ENCODE measurements at regions not wholly inside any gene's neighbourhood (a gene's known extent, or its start where the extent isn't known, plus 50 kb on each side); places are given as distances from the start of the nearest gene placed in this dataset.

GRCh38 chr11:105202844-105203548 is 63.4 kb upstream of the CARD18 start:
- DNase-seq (ENCODE audit: low read depth, low spot score) = no peak
- Histone ChIP-seq H3K36me3 (ENCODE audit: control insufficient read depth, insufficient read depth, low read length) (no peaks in the 10 kb centered on the region), H3K27ac (ENCODE audit: low read length) (no peak overlapping the region), H3K27me3 (ENCODE audit: control insufficient read depth, insufficient read depth, low read length) (no peaks in the 10 kb centered on the region), H3K4me1 (ENCODE audit: control insufficient read depth, insufficient read depth, low read length) (no peaks in the 10 kb centered on the region), H3K4me3 (ENCODE audit: low read length) (no peak overlapping the region), H3K9me3 (ENCODE audit: control insufficient read depth, insufficient read depth, low read length) (no peaks in the 10 kb centered on the region)
- no CpG with 5 or more reads among the region's 3 CpGs for WGBS (ENCODE audit: insufficient coverage, insufficient read length)

GRCh38 chr11:105202422-105202821 is 62.9 kb upstream of the CARD18 start:
- DNase-seq (ENCODE audit: low read depth, low spot score) = no peak
- H3K4me1 ChIP-seq (ENCODE audit: control insufficient read depth, insufficient read depth, low read length) = no peaks in the 10 kb centered on the region

GRCh38 chr11:105201166-105201565 is 61.6 kb upstream of the CARD18 start:
- H3K36me3 ChIP-seq (ENCODE audit: control insufficient read depth, insufficient read depth, low read length) = no peaks in the 10 kb centered on the region
- H3K9me3 ChIP-seq (ENCODE audit: control insufficient read depth, insufficient read depth, low read length) = no peaks in the 10 kb centered on the region
- no peak overlapping the region for H3K4me3 ChIP-seq (ENCODE audit: low read length)
- H3K27ac ChIP-seq (ENCODE audit: low read length) = no peak overlapping the region
- H3K27me3 ChIP-seq (ENCODE audit: control insufficient read depth, insufficient read depth, low read length) = no peaks in the 10 kb centered on the region
- no peaks in the 10 kb centered on the region for H3K4me1 ChIP-seq (ENCODE audit: control insufficient read depth, insufficient read depth, low read length)
- no peak for DNase-seq (ENCODE audit: low read depth, low spot score)
- no CpG with 5 or more reads among the region's 5 CpGs for WGBS (ENCODE audit: insufficient coverage, insufficient read length)

More at GRCh38 chr11:105202422-105202821, 62.9 kb upstream of the CARD18 start:
- Histone ChIP-seq H3K9me3 (ENCODE audit: control insufficient read depth, insufficient read depth, low read length) (no peaks in the 10 kb centered on the region), H3K4me3 (ENCODE audit: low read length) (no peak overlapping the region), H3K36me3 (ENCODE audit: control insufficient read depth, insufficient read depth, low read length) (no peaks in the 10 kb centered on the region), H3K27ac (ENCODE audit: low read length) (no peak overlapping the region), H3K27me3 (ENCODE audit: control insufficient read depth, insufficient read depth, low read length) (no peaks in the 10 kb centered on the region)
- no CpG with 5 or more reads among the region's 4 CpGs for WGBS (ENCODE audit: insufficient coverage, insufficient read length)

GRCh38 chr11:105197071-105197815 is 57.7 kb upstream of the CARD18 start:
- Histone ChIP-seq H3K36me3 (ENCODE audit: control insufficient read depth, insufficient read depth, low read length) (no peaks in the 10 kb centered on the region), H3K9me3 (ENCODE audit: control insufficient read depth, insufficient read depth, low read length) (no peaks in the 10 kb centered on the region), H3K27me3 (ENCODE audit: control insufficient read depth, insufficient read depth, low read length) (no peaks in the 10 kb centered on the region), H3K4me1 (ENCODE audit: control insufficient read depth, insufficient read depth, low read length) (no peaks in the 10 kb centered on the region), H3K27ac (ENCODE audit: low read length) (no peak overlapping the region), H3K4me3 (ENCODE audit: low read length) (no peak overlapping the region)
- no peak for DNase-seq (ENCODE audit: low read depth, low spot score)
- WGBS (ENCODE audit: insufficient coverage, insufficient read length) = no CpG with 5 or more reads among the region's 6 CpGs

GRCh38 chr11:105193260-105193659 is 53.7 kb upstream of the CARD18 start:
- H3K27me3 ChIP-seq (ENCODE audit: control insufficient read depth, insufficient read depth, low read length) = no peaks in the 10 kb centered on the region
- no peaks in the 10 kb centered on the region for H3K4me1 ChIP-seq (ENCODE audit: control insufficient read depth, insufficient read depth, low read length)
- no peak for DNase-seq (ENCODE audit: low read depth, low spot score)
- WGBS (ENCODE audit: insufficient coverage, insufficient read length) = no CpG with 5 or more reads among the region's 2 CpGs
- no peaks in the 10 kb centered on the region for H3K36me3 ChIP-seq (ENCODE audit: control insufficient read depth, insufficient read depth, low read length)
- no peak overlapping the region for H3K27ac ChIP-seq (ENCODE audit: low read length)
- H3K9me3 ChIP-seq (ENCODE audit: control insufficient read depth, insufficient read depth, low read length) = no peaks in the 10 kb centered on the region
- no peak overlapping the region for H3K4me3 ChIP-seq (ENCODE audit: low read length)

GRCh38 chr11:105192115-105192514 is 52.5 kb upstream of the CARD18 start:
- Histone ChIP-seq H3K9me3 (ENCODE audit: control insufficient read depth, insufficient read depth, low read length) (no peaks in the 10 kb centered on the region), H3K4me1 (ENCODE audit: control insufficient read depth, insufficient read depth, low read length) (no peaks in the 10 kb centered on the region)

GRCh38 chr11:105189581-105189980 is 50.0 kb upstream of the CARD18 start:
- H3K27ac ChIP-seq (ENCODE audit: low read length) = no peak overlapping the region
- no peak overlapping the region for H3K4me3 ChIP-seq (ENCODE audit: low read length)
- H3K4me1 ChIP-seq (ENCODE audit: control insufficient read depth, insufficient read depth, low read length) = no peaks in the 10 kb centered on the region
- H3K9me3 ChIP-seq (ENCODE audit: control insufficient read depth, insufficient read depth, low read length) = no peaks in the 10 kb centered on the region
- H3K36me3 ChIP-seq (ENCODE audit: control insufficient read depth, insufficient read depth, low read length) = no peaks in the 10 kb centered on the region
- H3K27me3 ChIP-seq (ENCODE audit: control insufficient read depth, insufficient read depth, low read length) = no peaks in the 10 kb centered on the region
- no peak for DNase-seq (ENCODE audit: low read depth, low spot score)
- no CpG with 5 or more reads among the region's 2 CpGs for WGBS (ENCODE audit: insufficient coverage, insufficient read length)

More at GRCh38 chr11:105192115-105192514, 52.5 kb upstream of the CARD18 start:
- no peak overlapping the region for H3K4me3 ChIP-seq (ENCODE audit: low read length)
- no peaks in the 10 kb centered on the region for H3K36me3 ChIP-seq (ENCODE audit: control insufficient read depth, insufficient read depth, low read length)
- no peak overlapping the region for H3K27ac ChIP-seq (ENCODE audit: low read length)
- H3K27me3 ChIP-seq (ENCODE audit: control insufficient read depth, insufficient read depth, low read length) = no peaks in the 10 kb centered on the region
- DNase-seq (ENCODE audit: low read depth, low spot score) = no peak

Measured in iPS DF 6.9 (cell line).